Activated T-helper 1 cell treated with anti-CD3 and anti-CD28 coated beads, Interleukin-12 subunit alpha, Interleukin-12 subunit beta, Interleukin-2, Interleukin-4 antibody, amounts not matched to agents 30 ng/mL and 10 ng/mL and 1 ng/mL, durations not matched to agents 14 hours and 24 hours and 36 hours (primary cell): ENCODE measurements at regions not wholly inside any gene's neighbourhood (a gene's known extent, or its start where the extent isn't known, plus 50 kb on each side); places are given as distances from the start of the nearest gene placed in this dataset.

Source experiments
- DNase-seq: peaks from one replicate; pipeline ENCODE4 v3.0.0; 2021; ENCODE audit warnings: low spot score
- H3K27ac Mint-ChIP-seq: one replicate; pipeline ENCODE4 v1.8.0; 2021; ENCODE audit warnings: mild to moderate bottlenecking, mixed read lengths
- H3K27me3 Mint-ChIP-seq: one replicate; pipeline ENCODE4 v1.8.0; 2022; ENCODE audit warnings: mild to moderate bottlenecking, moderate library complexity, mixed read lengths; ENCODE audit not compliant: insufficient read depth
- H3K36me3 Mint-ChIP-seq: one replicate; pipeline ENCODE4 v1.8.0; 2021; ENCODE audit warnings: low read depth, mixed read lengths
- H3K4me1 Mint-ChIP-seq: one replicate; pipeline ENCODE4 v1.8.0; 2021; ENCODE audit warnings: low read depth, mixed read lengths
- H3K4me3 Mint-ChIP-seq: one replicate; pipeline ENCODE4 v1.8.0; 2021; ENCODE audit warnings: mild to moderate bottlenecking, moderate library complexity, mixed read lengths
- H3K9me3 Mint-ChIP-seq: one replicate; pipeline ENCODE4 v1.8.0; 2021; ENCODE audit warnings: mixed read lengths
- intact Hi-C: fragments of 100-400 bp; cut with micrococcal nuclease; formaldehyde crosslinking; loops from one replicate; pipeline ENCODE4 v1.15.1; 2024

DNA sequence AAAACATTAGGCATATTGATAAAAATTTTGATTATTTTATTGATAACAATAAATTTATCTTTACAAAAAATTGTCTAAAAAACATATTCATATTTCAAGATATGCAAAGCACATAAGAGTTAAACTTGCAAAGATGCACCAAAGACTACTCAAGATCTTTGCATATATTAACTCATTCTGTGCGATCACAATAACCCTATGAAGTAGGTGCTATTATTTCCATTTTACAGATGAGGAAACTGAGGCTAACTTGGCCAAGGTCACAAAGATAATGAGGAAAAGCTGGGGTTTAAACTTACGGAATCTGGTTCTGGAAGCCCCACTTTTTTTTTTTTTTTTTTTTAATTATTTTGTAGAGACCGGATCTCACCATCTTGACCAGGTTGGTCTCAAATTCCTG, 94.4 kb upstream of the SERTAD2 start:
- DNase-seq: no peak
- peak overlapping the region; percentile 91 for H3K4me3 Mint-ChIP-seq
- peak overlapping the region; percentile 98 for H3K27ac Mint-ChIP-seq
- no peaks in the 10 kb centered on the region for H3K36me3 Mint-ChIP-seq
- no peaks in the 10 kb centered on the region for H3K9me3 Mint-ChIP-seq
- no peaks in the 10 kb centered on the region for H3K27me3 Mint-ChIP-seq
- intact Hi-C loops: loop anchor here (1.0 kb wide), 2 partner anchors 10 to 50 kb away; no protein-coding TSS in a partner anchor
- H3K4me1 Mint-ChIP-seq: peaks cover 37% of the 10 kb centered on the region

DNA sequence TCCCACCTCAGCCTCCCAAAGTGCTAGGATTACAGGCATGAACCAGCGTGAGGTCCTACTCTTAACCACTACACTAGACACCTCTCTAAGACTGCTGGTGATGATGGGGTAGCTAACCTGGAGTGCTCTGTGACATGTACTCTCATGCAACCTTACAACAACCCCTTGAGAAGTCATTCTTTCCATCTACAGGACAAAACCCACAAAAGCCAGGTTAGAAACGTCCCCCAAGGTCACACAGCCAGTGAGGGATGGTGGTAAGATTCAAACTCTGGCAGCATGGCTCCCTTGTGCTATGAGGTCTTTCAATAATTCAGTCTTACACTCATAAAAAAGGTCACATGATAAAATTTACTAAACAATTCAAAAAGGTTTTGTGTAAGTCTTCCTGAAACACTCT, 94.8 kb upstream of the SERTAD2 start:
- Mint-ChIP-seq H3K9me3 (no peaks in the 10 kb centered on the region), H3K4me3 (peak overlapping the region; percentile 91), H3K4me1 (peaks cover 37% of the 10 kb centered on the region), H3K36me3 (no peaks in the 10 kb centered on the region), H3K27me3 (no peaks in the 10 kb centered on the region), H3K27ac (peak overlapping the region; percentile 98)
- DNase-seq: peak; percentile 25
- intact Hi-C loops: loop anchor here (1.0 kb wide), 2 partner anchors 10 to 50 kb away; no protein-coding TSS in a partner anchor

DNA sequence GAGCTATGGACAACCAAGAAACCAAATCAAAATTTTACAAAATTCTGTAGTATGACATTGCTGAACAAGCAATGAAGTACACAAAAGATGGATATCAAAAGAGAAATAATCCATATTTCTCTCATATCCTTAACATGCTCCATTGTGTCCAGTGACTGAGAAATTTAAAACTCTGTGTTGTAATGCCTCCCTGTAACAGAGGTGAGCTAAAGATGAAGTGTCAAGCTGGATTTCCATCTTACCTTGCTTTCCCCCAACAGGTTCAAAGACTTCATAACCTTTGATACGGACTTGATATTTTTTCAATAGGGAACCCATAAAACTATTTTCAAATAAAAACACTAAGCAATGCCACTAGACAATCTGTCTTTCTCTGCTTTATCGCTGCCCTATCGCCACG, 95.7 kb upstream of the SERTAD2 start:
- H3K4me1 Mint-ChIP-seq: peaks cover 37% of the 10 kb centered on the region
- no peaks in the 10 kb centered on the region for H3K27me3 Mint-ChIP-seq
- DNase-seq: no peak
- peak overlapping the region; percentile 98 for H3K27ac Mint-ChIP-seq
- intact Hi-C loops: no loop called here
- H3K36me3 Mint-ChIP-seq: no peaks in the 10 kb centered on the region
- H3K9me3 Mint-ChIP-seq: no peaks in the 10 kb centered on the region
- H3K4me3 Mint-ChIP-seq: peak overlapping the region; percentile 91

DNA sequence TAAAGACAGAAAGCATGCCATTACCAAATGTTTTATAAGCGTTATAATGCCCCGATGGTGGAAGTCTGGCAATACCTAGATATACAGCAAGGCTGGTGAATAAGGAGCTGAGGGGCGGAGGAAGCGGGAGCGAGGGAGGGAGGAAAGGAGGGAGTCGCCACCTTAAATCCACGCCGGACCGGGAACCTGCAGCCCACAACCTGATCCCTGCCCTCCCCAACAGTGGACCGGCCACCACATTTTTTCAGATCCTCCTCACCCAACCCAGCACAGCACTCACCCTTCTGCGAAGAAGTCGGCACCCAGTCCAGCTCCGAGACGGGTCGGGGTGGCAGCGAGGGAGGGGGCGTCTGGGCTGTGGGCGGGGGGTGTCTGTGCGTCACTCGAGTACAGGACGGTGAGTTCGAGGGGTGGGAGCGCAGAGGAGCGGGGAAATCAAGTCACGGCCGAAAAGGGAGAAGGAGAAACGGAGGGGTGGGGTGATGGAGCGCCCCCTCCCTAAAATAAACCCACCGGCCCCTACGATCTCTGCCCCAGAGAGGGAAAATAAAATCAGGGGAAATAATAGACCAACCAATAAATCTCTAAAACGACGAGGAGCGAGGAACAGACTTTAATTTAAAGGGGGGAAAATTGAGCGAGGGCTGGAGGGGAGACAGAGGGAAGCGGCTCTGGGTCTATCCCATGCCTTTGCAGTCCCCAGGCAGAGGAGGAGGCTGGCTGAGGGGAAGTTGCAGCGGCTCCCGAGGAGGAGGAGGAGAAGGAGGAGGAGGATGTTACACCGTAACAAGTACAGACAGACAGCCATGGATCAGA, 96.5 kb upstream of the SERTAD2 start:
- Mint-ChIP-seq H3K27ac (peak overlapping the region; percentile 98), H3K4me1 (peaks cover 37% of the 10 kb centered on the region), H3K27me3 (no peaks in the 10 kb centered on the region), H3K4me3 (peak overlapping the region; percentile 91), H3K9me3 (no peaks in the 10 kb centered on the region), H3K36me3 (no peaks in the 10 kb centered on the region)
- intact Hi-C loops: loop anchor here (2.0 to 10.0 kb wide), 7 partner anchors 57 to 608 kb away; partner anchors contain the start of genes CEP68, PELI1, RAB1A and SLC1A4
- DNase-seq: no peak

DNA sequence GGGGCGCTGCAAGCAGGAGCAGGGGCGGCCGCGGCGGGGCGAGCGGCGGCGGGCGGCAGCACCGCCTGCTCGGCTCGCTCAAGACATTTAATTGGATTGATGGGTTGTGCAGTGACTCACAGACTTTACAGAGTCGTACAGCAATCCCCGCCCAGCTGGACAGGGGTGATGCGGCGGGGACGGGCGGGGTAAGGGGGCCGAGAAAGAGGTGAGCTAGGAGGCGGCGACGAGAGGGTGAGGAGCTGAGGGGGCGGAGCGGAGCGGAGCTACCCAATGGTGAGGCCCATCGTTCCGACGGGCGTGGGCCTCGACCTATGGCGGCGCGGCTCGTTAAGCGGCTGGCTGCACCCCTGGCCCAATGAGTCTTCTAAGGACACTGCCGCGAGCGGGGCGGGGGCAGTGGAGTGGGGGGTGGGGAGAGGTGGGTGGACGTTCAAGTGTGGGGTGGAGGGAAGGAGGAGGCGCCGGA, 97.1 kb upstream of the SERTAD2 start:
- peaks cover 2% of the 10 kb centered on the region for H3K9me3 Mint-ChIP-seq
- intact Hi-C loops: loop anchor here (1.0 to 10.0 kb wide), 19 partner anchors 16 to 609 kb away; partner anchors contain the start of genes AFTPH, CEP68, PELI1 and RAB1A
- H3K4me1 Mint-ChIP-seq: peaks cover 34% of the 10 kb centered on the region
- peak overlapping the region; percentile 98 for H3K27ac Mint-ChIP-seq
- H3K27me3 Mint-ChIP-seq: no peaks in the 10 kb centered on the region
- H3K36me3 Mint-ChIP-seq: no peaks in the 10 kb centered on the region
- DNase-seq: peak; percentile 97
- peak overlapping the region; percentile 91 for H3K4me3 Mint-ChIP-seq

DNA sequence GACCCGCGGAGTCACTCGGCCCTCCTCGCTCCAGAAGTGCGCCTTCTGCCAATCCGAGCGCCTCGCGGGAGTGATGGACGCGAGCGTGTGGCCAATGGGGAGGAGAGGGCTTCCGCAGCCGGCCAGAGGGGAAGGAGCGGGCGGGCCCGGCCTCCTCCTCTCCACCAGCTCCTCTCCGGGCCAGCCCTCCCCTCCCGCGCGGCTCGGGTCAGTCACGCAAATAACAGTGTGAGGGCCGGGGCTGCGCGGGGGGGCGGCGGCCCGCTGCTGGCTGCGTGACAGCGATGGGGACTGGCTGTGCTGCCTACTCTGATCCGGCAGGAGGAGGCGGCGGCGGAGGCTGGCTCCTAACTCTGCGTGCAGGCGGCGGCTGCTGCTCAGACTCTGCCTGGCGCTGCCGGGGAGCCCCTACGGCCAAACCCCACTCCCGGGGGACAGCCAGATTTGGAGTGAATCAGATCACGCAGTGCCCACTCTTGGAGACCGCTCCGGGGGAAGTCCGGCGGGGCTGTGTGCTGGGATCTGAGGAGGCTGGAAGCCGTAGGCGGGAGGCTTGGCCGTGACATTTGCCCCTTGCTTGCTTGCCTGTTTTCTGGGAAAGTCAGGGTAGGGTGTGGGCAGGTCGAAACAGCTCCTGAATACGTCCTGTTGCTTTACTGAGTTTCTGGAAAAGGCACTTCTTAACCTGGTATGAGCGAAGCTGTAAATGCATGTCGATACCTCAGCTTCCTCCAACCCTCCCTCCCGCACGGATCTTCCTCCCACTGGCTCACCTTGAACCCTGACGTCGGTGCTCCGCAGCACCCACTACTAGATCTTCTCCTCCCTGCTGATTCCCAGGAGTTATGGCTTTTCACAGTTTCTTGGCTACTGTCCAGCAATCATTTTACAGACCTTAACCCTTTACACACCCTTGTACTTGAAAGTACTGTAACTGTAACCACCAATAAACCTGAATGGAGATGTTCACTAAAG, 97.9 kb upstream of the SERTAD2 start:
- intact Hi-C loops: loop anchor here (1.0 to 10.0 kb wide), 19 partner anchors 16 to 609 kb away; partner anchors contain the start of genes AFTPH, CEP68, PELI1 and RAB1A

DNA sequence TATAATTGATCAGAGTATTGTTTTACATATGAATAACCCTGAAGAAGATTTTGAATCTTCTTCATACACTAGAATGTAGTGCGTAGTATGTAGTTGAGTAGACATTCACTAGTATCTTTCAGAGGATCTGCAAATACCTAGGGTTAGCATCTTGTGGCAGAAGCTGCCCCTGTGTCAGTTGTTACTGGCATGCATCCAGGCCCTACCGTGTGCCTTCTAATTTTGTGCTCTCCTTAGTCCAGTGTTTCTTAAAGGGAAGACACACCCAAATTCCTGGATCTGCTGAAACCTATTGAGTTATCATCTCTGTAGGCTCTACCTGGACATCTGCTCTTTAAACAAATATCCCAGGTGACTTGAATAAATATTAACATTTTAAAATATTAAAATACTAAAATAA, 99.7 kb upstream of the SERTAD2 start:
- peaks cover 2% of the 10 kb centered on the region for H3K36me3 Mint-ChIP-seq
- H3K27ac Mint-ChIP-seq: no peak overlapping the region
- intact Hi-C loops: loop anchor here (5.0 to 10.0 kb wide), 6 partner anchors 54 to 611 kb away; partner anchors contain the start of genes CEP68, PELI1, RAB1A and SLC1A4
- peaks cover 3% of the 10 kb centered on the region for H3K9me3 Mint-ChIP-seq
- H3K4me3 Mint-ChIP-seq: peak overlapping the region; percentile 11
- peaks cover 28% of the 10 kb centered on the region for H3K4me1 Mint-ChIP-seq
- no peak for DNase-seq
- H3K27me3 Mint-ChIP-seq: no peaks in the 10 kb centered on the region

More for the DNA sequence above, 97.9 kb upstream of the SERTAD2 start:
- peak; percentile 96 for DNase-seq
- H3K27me3 Mint-ChIP-seq: no peaks in the 10 kb centered on the region
- peak overlapping the region; percentile 98 for H3K27ac Mint-ChIP-seq
- peak overlapping the region; percentile 91 for H3K4me3 Mint-ChIP-seq
- H3K36me3 Mint-ChIP-seq: no peaks in the 10 kb centered on the region
- peaks cover 29% of the 10 kb centered on the region for H3K4me1 Mint-ChIP-seq
- peaks cover 3% of the 10 kb centered on the region for H3K9me3 Mint-ChIP-seq

DNA sequence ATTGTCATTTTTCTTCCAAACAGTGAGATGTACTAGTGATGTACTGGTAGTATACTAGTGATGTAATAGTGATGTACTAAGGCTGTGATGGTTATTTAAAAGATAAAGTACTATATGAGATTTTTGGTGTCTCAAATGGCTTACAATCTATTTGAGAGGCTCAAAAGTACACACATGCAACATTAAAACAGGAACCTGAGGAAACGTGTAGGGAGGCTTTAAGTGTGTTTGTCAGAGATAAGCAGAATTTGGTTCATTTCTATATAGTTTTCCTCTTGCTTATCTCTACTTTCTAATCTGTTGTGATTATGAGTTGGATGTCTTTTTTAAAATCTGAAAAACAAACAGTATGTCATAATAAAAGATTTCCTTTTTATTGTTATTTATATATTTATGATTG, 100.9 kb upstream of the SERTAD2 start:
- DNase-seq: no peak
- peaks cover 16% of the 10 kb centered on the region for H3K4me1 Mint-ChIP-seq
- intact Hi-C loops: loop anchor here (1.0 to 10.0 kb wide), 7 partner anchors 8 to 612 kb away; partner anchors contain the start of genes CEP68, PELI1, RAB1A and SLC1A4
- no peaks in the 10 kb centered on the region for H3K27me3 Mint-ChIP-seq
- H3K4me3 Mint-ChIP-seq: no peak overlapping the region
- peaks cover 2% of the 10 kb centered on the region for H3K36me3 Mint-ChIP-seq
- H3K9me3 Mint-ChIP-seq: peaks cover 3% of the 10 kb centered on the region
- no peak overlapping the region for H3K27ac Mint-ChIP-seq

DNA sequence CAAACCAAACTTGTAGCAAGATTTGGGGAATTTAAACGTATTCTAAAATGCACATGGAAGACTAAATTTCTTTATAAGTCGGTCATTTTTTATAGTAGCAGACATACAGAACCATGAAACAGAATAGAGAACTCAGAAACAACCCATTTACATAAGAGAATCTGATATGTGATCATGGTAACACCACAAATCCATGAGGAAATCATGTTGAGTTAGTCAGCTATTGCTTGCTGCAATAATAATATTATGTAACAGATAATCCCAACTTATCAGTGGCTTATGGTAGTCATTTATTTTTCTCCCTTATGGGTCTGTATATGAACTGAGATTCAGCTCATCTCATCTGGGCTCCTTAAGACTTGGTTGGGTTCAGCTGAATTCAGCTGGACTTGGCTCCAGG, 103.4 kb upstream of the SERTAD2 start:
- Mint-ChIP-seq H3K4me3 (no peak overlapping the region), H3K27me3 (no peaks in the 10 kb centered on the region), H3K9me3 (peaks cover 3% of the 10 kb centered on the region), H3K36me3 (peaks cover 4% of the 10 kb centered on the region), H3K27ac (no peak overlapping the region), H3K4me1 (peaks cover 21% of the 10 kb centered on the region)
- no peak for DNase-seq
- intact Hi-C loops: loop anchor here (10.0 kb wide), 2 partner anchors 298 to 378 kb away; partner anchors contain the start of genes CEP68 and RAB1A

DNA sequence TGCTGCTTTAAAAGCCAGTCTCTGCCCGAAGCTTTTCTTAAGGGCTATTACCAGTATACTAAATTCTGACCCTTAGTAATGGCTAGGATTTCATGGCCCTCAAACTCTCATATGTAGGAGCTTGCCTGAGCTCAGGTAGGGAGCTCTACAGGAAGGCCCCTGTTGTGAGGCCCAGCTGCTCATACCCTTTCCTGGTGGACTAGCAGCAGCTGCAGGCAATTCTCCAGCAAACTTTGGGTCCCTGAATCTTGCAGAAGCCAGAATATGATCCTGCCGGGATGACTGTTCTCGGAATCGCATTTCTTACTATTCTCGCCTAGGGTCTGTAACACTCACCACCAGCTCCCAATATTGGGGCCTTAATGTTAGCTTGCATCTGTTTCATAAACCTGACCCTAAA, 106.4 kb upstream of the SERTAD2 start:
- H3K27ac Mint-ChIP-seq: no peak overlapping the region
- peaks cover 4% of the 10 kb centered on the region for H3K36me3 Mint-ChIP-seq

DNA sequence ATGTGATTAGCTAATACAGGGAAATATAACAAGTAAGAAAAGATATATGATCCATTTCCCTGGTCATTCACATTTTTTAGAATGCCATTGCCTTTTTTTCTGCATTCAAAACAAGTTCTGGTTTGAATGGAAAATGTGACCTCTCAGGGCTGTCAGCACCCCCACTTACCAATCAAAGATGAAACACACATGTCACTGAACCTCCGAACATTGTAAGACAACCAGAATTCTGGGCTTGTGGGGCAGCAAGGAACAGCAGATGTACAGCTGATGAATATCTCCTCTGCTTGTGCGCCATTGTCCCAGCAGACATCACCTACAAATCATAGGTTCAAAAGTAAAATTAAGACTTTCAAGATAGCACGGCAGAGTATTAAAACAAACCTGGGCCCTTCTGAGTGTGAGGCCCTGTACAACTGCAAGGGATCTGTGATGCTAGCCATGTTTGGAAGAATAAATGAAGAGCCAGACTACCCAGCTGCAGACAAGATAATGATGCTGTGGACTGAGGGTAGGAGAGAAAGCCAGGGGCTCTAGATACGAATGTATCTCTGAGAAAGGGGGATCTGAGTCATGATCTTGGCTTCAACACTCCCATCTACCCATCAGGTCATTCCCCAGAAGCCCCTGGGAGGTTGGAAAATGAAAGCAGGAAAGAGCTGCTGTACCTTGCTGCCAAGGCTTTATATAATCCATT, 108.7 kb upstream of the SERTAD2 start:
- Mint-ChIP-seq H3K4me3 (peak overlapping the region; percentile 27), H3K9me3 (no peaks in the 10 kb centered on the region), H3K36me3 (peaks cover 2% of the 10 kb centered on the region), H3K4me1 (peaks cover 55% of the 10 kb centered on the region), H3K27me3 (no peaks in the 10 kb centered on the region), H3K27ac (no peak overlapping the region)
- intact Hi-C loops: loop anchor here (1.0 kb wide), 1 partner anchor 8 kb away; no protein-coding TSS in a partner anchor
- no peak for DNase-seq

More for the DNA sequence above, 106.4 kb upstream of the SERTAD2 start:
- Mint-ChIP-seq H3K4me1 (peaks cover 33% of the 10 kb centered on the region), H3K9me3 (peaks cover 3% of the 10 kb centered on the region), H3K4me3 (no peak overlapping the region), H3K27me3 (no peaks in the 10 kb centered on the region)
- no peak for DNase-seq
- intact Hi-C loops: no loop called here

DNA sequence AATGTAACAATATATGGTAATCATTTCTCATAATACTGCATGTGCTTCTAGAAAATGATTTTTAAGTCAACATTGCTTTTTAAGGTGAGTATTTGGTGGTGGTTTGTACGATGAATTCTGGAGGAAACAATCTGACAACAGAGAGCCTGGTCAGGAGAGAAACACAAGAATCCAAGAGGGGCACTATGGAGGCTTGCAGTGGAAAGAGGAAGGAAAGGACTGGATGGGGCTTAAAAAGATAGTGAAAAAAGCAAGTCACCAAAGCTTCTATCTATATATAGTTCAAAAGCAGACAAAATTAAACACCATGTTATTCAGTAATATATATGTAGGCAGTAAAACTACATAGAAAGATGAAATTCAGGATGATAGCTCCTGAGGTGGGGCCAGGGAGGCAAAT, 109.4 kb upstream of the SERTAD2 start:
- Mint-ChIP-seq H3K27me3 (no peaks in the 10 kb centered on the region), H3K4me3 (no peak overlapping the region), H3K36me3 (peaks cover 2% of the 10 kb centered on the region), H3K27ac (no peak overlapping the region), H3K9me3 (no peaks in the 10 kb centered on the region), H3K4me1 (peaks cover 59% of the 10 kb centered on the region)
- no peak for DNase-seq
- intact Hi-C loops: no loop called here
